Ishikawa (cell line): ENCODE measurements at regions not wholly inside any gene's neighbourhood (a gene's known extent, or its start where the extent isn't known, plus 50 kb on each side); places are given as distances from the start of the nearest gene placed in this dataset.

Experiments used
- CEBPB ChIP-seq: IDR thresholded peaks from 2 replicates; pipeline ENCODE4 v1.6.1; 2012
- CREB1 ChIP-seq: IDR thresholded peaks from 2 replicates; pipeline ENCODE4 v1.6.1; 2012; ENCODE audit warnings: low read depth
- FOXM1 ChIP-seq: IDR thresholded peaks from 2 replicates; pipeline ENCODE4 v1.6.1; 2012; ENCODE audit warnings: low read depth, borderline replicate concordance
- RAD21 ChIP-seq: IDR thresholded peaks from 2 replicates; pipeline ENCODE4 v1.6.1; 2012; ENCODE audit warnings: low read depth
- TAF1 ChIP-seq: IDR thresholded peaks from 2 replicates; pipeline ENCODE4 v1.6.1; 2012; ENCODE audit warnings: low read depth, mild to moderate bottlenecking
- TCF12 ChIP-seq: IDR thresholded peaks from 2 replicates; pipeline ENCODE4 v1.6.1; 2012; ENCODE audit warnings: low read depth
- TEAD4 ChIP-seq: IDR thresholded peaks from 2 replicates; pipeline ENCODE4 v1.6.1; 2012
- TF ChIP-seq, protein P1 (sequence below): IDR thresholded peaks from 2 replicates; pipeline ENCODE4 v1.6.1; 2012; ENCODE audit warnings: low read depth, mild to moderate bottlenecking
- TF ChIP-seq, protein P2 (sequence below): IDR thresholded peaks from 2 replicates; pipeline ENCODE4 v1.6.1; 2012

DNA sequence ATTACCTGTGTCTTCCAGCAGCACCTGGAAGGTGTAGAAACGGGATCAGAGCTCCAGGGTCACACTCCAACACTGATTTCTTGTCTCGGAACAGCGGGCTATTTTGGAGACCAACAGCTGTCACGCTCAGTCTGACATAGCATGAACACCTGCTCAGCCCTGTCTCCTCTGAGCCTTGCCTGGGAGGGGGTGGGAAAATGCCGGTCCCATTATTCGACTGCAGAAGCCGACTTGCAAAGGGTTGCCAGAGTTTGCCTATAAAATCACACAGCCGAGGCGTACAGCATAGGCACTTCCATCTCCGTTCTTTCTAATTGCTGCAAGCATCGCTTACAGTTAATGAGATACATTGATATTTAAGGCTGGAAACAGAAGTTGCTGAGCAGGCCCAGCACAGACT, 300.8 kb upstream of the MSX2 start:
- TF ChIP-seq TCF12 (no peak), CEBPB (no peak), TAF1 (no peak), TEAD4 (no peak), RAD21 (no peak), CREB1 (no peak), FOXM1 (no peak)
- TF ChIP-seq, protein P1, sequence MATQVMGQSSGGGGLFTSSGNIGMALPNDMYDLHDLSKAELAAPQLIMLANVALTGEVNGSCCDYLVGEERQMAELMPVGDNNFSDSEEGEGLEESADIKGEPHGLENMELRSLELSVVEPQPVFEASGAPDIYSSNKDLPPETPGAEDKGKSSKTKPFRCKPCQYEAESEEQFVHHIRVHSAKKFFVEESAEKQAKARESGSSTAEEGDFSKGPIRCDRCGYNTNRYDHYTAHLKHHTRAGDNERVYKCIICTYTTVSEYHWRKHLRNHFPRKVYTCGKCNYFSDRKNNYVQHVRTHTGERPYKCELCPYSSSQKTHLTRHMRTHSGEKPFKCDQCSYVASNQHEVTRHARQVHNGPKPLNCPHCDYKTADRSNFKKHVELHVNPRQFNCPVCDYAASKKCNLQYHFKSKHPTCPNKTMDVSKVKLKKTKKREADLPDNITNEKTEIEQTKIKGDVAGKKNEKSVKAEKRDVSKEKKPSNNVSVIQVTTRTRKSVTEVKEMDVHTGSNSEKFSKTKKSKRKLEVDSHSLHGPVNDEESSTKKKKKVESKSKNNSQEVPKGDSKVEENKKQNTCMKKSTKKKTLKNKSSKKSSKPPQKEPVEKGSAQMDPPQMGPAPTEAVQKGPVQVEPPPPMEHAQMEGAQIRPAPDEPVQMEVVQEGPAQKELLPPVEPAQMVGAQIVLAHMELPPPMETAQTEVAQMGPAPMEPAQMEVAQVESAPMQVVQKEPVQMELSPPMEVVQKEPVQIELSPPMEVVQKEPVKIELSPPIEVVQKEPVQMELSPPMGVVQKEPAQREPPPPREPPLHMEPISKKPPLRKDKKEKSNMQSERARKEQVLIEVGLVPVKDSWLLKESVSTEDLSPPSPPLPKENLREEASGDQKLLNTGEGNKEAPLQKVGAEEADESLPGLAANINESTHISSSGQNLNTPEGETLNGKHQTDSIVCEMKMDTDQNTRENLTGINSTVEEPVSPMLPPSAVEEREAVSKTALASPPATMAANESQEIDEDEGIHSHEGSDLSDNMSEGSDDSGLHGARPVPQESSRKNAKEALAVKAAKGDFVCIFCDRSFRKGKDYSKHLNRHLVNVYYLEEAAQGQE = no peak
- TF ChIP-seq, protein P2, sequence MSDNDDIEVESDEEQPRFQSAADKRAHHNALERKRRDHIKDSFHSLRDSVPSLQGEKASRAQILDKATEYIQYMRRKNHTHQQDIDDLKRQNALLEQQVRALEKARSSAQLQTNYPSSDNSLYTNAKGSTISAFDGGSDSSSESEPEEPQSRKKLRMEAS = no peak
